HG02588 (cell line): ENCODE measurements at regions not wholly inside any gene's neighbourhood (a gene's known extent, or its start where the extent isn't known, plus 50 kb on each side); places are given as distances from the start of the nearest gene placed in this dataset.
A peak's percentile ranks its signal among the peaks of the same experiment; 100 is the strongest.
"Not testable (repeated sequence)": the region's sequence is repeated elsewhere in the genome, so short reads cannot be mapped to it uniquely, and the experiment has no call there.

ENCODE experiments used
- ATAC-seq: cut with Tn5 transposase; IDR thresholded peaks from one replicate; pipeline ENCODE4 v1.9.1; 2021; ENCODE audit warnings: mild to moderate bottlenecking, moderate library complexity; ENCODE audit not compliant: unreplicated experiment

- no peak for ATAC-seq
These were observed 150.9 kb downstream of the HS3ST3B1 start for GRCh38 chr17:14451729-14452191.

GRCh38 chr17:14448818-14449217 lies 147.9 kb downstream of the HS3ST3B1 start:
- no peak for ATAC-seq

- no peak for ATAC-seq
These were observed 145.9 kb downstream of the HS3ST3B1 start for GRCh38 chr17:14446825-14447224.

- no peak for ATAC-seq
These were observed 144.0 kb downstream of the HS3ST3B1 start for GRCh38 chr17:14444915-14445314.

- ATAC-seq = no peak
These were observed 142.1 kb downstream of the HS3ST3B1 start for GRCh38 chr17:14442798-14443528.

- ATAC-seq = no peak
These were observed 136.3 kb downstream of the HS3ST3B1 start for GRCh38 chr17:14437176-14437575.

GRCh38 chr17:14436266-14436665 lies 135.4 kb downstream of the HS3ST3B1 start:
- no peak for ATAC-seq

- peak; percentile 98 for ATAC-seq
These were observed 133.6 kb downstream of the HS3ST3B1 start for GRCh38 chr17:14434506-14434905.

- ATAC-seq = no peak
These were observed 131.2 kb downstream of the HS3ST3B1 start for GRCh38 chr17:14432079-14432478.

GRCh38 chr17:14429084-14429483 lies 128.2 kb downstream of the HS3ST3B1 start:
- ATAC-seq = peak; percentile 26

- ATAC-seq = peak; percentile 73
These were observed 127.8 kb downstream of the HS3ST3B1 start for GRCh38 chr17:14428648-14429029.

- ATAC-seq = peak; percentile 88
These were observed 127.2 kb downstream of the HS3ST3B1 start for GRCh38 chr17:14427900-14428647.

- ATAC-seq = not testable (repeated sequence)
These were observed 122.3 kb downstream of the HS3ST3B1 start for GRCh38 chr17:14423156-14423555.

- ATAC-seq = no peak
These were observed 116.5 kb downstream of the HS3ST3B1 start for GRCh38 chr17:14417336-14417735.

GRCh38 chr17:14409292-14409691 lies 108.4 kb downstream of the HS3ST3B1 start:
- no peak for ATAC-seq

GRCh38 chr17:14407541-14407940 lies 106.7 kb downstream of the HS3ST3B1 start:
- no peak for ATAC-seq

- no peak for ATAC-seq
These were observed 104.3 kb downstream of the HS3ST3B1 start for GRCh38 chr17:14405189-14405588.
